ENCODE measurements at regions not wholly inside any gene's neighbourhood (a gene's known extent, or its start where the extent isn't known, plus 50 kb on each side); places are given as distances from the start of the nearest gene placed in this dataset.

DNA sequence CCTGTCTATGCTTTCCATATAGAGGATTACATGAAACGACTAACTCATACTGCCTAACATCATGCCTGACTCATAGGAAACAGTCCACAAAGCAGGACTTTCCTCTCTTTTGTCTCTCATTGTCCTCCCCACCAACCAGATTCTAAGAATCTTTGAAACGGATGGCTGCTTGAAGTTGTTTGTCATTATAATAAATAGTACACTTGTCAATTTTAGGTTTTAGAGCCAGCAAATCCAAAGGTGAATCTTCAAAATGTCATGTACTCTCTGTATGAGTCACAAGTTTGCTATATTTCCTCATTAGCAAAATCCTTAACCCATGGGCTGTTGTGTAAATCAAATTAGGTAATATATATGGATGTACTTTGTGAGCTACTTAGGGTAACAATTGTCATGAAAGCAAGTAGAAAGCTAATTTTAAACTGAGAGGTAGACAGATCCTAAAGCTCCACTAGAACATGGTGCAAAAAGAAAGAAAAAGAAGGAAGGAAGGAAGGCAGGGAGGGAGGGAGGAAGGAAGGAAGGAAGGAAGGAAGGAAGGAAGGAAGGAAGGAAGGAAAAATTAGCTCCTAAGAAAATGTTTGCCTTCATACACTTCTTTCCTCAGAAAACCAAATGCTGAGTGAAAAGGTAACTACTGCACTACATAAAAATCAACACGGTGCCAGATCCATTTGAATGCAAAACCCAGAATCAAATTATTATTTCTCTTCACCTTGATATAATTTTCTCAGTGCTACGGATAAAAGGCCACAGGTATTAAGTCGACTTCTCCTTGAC lies 129.5 kb upstream of the PRMT6 start:
- intact Hi-C loops (cut with DNase I), result no loop called here
- ATAC-seq, result no peak

DNA sequence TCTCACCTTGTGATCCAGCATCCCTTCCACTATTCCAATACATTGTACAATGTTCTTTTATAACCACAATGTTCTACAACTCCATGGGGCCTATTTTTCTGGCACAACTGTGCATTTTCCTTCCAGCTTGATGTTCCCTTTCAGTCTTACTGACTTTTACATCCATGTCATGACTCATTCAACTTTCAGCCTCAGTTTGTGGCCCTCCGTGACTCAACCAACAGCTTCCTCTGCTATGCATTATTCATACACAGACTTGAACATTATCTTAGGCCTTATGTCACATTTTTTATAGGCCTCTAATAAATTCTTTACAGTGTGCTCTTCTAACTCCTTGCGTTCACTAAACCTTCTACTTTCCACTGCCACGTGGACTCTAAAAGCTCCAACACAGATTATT lies 119.4 kb upstream of the PRMT6 start:
- intact Hi-C loops (cut with DNase I), result no loop called here
- DNase-seq (no peak), ATAC-seq (no peak)

More for the DNA sequence above, 129.5 kb upstream of the PRMT6 start:
- no peak for DNase-seq

DNA sequence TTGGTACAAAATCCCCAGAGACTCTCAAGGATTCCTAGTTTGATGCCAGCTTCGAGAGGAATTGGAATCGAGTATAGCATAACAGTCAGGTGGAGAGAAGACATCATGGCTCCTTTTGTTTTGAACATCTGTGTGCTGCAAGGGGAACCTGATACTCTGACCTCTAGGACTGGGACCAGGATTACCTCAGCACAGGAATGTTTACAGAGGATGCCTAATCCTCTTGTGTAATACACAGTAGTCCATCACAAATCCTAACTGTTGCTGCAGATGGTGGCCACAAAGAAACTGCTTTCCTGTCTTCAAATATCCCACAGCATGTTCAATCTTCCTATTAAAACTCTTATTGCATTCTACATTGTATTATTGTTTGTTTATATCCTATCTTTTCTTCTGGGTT lies 111.8 kb upstream of the PRMT6 start:
- no peak for DNase-seq
- ATAC-seq, result no peak
- intact Hi-C loops (cut with DNase I), result no loop called here

DNA sequence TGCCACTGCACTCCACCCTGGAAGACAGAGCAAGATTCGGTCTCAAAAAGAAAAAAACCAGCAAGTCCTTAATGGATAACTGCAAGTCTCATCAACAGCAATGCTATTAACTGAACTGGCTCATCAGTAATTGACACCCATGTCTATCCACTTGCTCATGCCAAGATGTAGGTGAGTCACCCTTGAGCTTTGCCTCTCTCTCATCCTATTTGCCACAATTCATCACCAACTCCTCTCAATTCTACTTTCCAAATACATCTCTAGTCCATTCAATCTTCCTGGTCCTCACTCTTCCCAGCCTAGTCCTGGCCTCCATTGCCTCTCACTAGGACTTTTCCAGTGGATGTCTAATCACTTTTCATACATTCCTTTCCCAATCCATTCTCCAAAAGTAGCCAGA lies 103.7 kb upstream of the PRMT6 start:
- ATAC-seq (no peak), DNase-seq (no peak)
- intact Hi-C loops (cut with DNase I), result no loop called here

DNA sequence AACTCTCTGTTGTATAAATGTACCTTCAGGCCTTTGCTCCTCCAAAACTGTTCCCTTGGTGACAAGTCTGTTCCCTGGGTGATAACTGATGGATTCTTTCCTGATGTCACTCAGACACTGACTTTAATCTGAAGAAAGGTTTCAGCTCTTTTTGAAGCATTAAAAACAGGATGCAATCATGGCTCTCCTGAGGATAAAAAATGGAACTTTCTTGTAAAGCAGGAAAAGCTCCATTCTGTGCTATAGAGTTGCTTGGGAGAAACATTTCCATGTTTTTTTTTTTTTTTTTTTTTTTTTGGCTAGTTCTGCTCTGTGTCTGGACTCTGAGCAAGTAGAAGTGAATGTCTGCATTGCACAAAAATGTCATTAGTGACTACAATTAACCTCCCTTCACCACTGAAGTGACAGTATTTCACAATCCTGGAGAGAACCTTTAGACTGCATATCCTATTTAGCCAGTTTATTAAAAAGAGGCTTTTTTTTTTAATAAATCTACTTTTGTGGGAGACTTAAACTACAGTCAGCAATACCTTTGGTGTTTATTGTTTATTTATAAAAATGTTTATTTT lies 101.7 kb upstream of the PRMT6 start:
- ATAC-seq, result no peak
- intact Hi-C loops (cut with DNase I), result no loop called here
- no peak for DNase-seq

DNA sequence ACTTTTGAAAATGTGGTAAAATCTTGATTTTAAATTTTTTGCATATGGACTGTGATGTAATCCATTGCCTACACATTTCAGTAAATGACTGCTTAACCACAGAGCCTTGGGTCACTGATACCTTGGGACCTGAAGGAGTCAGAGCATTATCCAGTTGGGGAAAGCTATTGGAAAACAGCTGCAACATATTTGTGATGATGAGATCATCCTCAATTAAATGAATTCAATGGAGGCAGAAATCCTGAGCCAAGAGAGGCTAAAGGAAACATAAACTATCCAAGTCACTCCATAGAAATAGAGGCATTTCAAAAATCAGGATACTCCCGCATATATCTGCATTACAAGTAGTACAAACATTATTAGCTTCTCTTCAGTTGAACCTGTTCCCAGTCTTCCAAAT lies 99.8 kb upstream of the PRMT6 start:
- no peak for ATAC-seq
- intact Hi-C loops (cut with DNase I), result no loop called here

DNA sequence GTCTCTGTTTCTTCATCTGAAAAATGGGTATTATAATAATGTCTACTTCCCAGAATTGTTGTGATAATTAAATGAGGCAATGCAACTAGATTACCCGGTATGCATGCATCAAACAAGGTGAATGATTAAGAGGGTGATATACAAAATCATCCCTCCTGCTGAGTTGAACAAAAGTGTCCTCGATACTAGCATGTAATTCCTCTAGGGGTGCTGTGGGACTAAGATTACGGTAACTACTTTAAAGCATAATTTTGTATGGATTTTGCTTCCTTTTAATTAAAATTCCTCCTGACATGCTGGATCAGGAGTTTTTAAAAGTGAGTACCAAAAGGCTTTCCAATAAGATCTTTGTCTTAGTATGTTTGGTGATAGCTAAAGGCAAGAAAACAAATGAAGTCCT lies 98.7 kb upstream of the PRMT6 start:
- ATAC-seq, result no peak
- intact Hi-C loops (cut with DNase I), result no loop called here

More for the DNA sequence above, 99.8 kb upstream of the PRMT6 start:
- DNase-seq, result no peak

DNA sequence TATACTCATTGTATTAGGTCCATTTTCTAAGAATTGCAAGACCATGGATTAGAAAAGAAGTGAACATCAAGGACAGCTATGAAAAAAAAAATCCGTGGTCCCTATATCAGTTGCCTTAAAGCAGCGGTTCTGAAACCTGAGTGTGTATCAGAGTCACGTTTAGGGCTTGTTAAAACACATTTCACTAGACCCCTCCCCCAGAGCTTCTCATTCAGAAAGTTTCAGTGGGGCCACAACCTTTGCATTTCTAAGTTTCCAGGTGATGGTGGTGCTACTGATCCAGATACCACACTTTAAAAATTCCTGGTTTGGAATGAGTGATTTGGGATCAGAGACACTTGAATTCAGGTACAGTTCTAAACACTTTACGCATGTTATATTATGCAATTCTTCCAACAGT lies 96.1 kb upstream of the PRMT6 start:
- intact Hi-C loops (cut with DNase I), result no loop called here
- ATAC-seq (no peak), DNase-seq (no peak)

More for the DNA sequence above, 98.7 kb upstream of the PRMT6 start:
- DNase-seq, result no peak

DNA sequence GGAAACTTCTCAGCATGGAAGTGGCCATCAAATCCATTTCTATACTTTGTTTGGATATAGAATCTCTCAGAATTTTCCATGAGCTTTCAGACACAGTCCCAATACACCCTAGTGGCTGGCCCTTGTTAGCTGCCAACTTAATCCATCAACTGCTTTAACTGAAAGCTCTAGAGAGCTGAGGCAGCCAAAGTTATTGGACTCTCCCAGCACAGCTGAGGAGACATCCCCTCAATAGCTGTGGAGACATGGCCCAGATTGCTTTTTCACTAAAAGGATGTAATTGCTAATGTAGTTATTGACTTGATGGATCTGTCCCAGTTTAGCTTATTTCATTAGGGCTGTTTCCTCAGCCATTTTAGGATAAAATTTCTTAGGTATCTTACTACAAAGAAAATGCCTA lies 94.8 kb upstream of the PRMT6 start:
- intact Hi-C loops (cut with DNase I), result no loop called here

DNA sequence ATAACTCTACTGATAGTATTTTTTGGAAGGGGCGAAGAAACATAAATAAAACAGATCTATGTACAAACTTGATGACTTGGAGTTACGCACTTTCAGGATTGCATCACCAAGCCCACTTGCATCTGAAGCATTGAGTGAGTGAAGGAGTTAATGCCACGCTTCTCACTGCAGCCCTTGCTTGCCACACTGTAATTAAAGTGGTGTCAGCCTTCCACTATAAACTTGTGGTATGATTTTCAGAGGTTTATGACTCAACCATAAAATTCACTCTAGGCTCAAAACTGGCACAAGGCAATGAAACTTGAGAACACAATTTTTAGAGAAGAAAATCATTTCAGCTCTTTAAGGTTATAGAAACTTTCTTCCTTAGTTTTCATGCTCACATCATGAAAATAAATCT lies 93.9 kb upstream of the PRMT6 start:
- no peak for ATAC-seq
- intact Hi-C loops (cut with DNase I), result no loop called here
- DNase-seq, result no peak

More for the DNA sequence above, 94.8 kb upstream of the PRMT6 start:
- DNase-seq (no peak), ATAC-seq (no peak)

DNA sequence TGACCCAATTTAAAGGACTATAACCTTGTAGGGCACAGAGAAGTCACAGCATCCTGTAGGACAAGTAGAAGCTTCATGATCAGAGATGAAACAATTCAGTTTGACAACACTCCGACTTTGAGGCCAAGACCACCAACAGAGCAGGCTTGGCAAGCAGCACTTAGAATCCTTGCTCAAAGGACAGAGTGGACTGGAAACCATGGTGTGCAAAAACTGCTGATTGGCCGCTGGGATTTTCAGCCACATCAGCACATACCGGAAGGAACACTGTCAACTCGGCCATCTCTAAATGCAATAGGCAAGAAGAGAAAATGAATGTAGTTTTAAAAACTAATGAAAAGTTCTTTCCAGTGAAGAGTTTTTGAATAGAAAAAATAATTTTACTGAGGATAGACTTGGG lies 92.0 kb upstream of the PRMT6 start:
- intact Hi-C loops (cut with DNase I), result no loop called here
- no peak for ATAC-seq
- no peak for DNase-seq

DNA sequence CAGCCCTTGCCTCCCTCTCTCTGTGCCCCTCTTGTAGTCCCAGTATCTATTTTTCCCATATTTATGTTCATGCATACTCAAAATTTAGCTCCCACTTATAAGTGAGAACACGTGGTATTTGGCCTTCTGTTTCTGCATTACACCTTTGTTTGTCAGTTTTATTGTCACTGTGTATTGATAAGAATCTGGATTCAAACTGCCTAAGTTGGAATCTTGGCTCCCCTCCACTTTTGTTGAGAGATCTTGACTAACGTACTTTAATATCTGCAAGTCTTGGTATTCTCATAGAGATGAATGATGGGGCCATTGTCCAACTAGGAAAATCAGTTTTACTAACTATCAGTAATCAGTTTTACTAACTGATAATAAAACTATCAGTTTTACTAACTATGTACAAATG lies 87.8 kb upstream of the PRMT6 start:
- DNase-seq, result no peak
- intact Hi-C loops (cut with DNase I), result no loop called here
- no peak for ATAC-seq

DNA sequence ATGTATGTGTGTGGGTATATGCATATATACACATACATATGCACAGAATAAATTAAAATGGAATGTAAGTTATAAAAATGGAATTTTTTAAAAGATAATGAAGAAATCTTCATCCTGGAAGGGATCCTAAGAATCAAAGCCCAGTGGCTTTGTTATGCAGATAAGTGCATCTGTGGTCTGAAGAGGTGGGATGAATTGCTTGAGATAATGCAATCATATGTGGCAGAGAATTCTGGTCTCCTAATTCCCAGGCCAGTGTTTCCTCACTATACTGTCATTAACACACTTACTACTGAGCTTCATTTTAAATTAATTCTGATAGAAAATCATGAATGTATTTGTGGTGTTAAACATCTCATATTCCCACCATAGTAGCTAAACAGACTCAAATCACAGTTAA lies 86.7 kb upstream of the PRMT6 start:
- ATAC-seq (no peak), DNase-seq (no peak)
- intact Hi-C loops (cut with DNase I), result no loop called here

DNA sequence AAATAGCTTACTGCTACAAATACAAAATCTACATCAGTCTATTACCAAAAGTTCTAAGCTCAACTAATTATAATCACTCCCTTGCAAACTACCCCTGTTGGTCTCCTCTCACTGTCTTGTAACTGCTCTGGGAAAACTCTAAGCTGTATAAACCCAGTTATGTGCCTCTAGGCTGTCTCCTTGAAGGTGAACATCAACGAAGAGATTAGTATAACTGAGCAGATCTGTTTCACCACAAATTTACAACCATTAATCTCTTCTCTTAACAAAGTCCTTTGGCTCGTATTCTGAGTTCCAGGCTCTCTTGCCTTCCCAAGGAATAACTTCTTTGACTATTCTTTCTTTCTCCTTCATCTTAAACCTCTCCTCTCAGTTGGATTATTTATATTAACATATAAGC lies 84.4 kb upstream of the PRMT6 start:
- no peak for ATAC-seq
- intact Hi-C loops (cut with DNase I), result no loop called here
- DNase-seq, result no peak

DNA sequence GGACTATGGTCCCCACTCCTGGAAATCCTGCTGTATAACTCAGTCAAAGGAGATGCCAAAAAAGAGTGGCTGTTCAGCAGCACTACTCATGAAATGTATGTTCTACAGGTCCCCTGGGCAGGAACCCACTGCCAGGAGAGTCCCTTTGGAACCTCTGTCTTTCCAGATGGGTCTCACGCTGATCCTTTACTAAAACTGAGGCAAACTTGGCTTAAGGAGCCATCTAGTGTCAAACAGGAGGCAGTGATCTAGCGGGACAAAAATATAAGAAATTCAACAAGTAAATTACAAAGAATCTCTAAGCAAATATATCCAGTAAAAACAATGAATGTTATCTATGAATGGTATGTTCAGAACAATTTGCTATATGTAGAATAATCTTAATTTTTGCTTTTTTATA lies 80.5 kb upstream of the PRMT6 start:
- intact Hi-C loops (cut with DNase I), result no loop called here
- no peak for ATAC-seq
- DNase-seq, result no peak

DNA sequence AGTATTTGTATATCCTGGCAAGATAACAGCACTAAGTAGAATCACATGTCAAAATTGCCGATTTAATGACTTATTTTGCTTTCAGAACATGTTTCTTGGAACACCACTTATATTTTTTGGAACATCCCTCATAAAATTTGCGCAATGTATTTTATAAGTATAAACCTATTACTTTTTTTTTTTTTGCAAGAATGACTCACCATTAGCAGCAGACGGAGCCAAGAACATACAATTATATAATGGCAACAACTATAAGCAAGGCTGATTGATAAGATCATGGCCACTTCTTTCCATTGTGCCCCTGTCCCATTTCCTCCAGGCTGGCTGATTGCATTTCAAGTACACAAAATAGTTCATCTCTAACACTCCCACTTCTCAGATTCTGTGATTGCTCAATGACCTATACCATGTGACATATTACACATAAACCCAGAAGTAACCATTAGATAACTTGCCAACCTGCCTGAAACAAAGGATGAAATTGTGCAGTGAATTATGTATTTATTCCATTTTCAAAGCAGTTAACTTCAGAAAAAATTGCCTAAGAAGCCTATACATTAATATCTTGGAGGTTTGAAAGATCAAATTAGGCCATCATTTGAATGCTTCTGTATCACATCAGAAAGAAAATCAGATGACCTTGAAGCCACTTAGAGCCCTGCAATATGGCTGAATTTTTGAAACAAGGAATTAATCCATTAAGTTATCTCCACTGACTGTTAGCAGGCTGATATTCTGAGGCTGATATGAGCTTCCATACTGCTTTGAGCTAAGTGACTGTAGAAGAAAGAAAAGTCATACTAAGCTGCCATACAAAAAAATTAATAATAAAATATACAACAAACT lies 77.8 kb upstream of the PRMT6 start:
- intact Hi-C loops (cut with DNase I), result no loop called here
- DNase-seq (no peak), ATAC-seq (no peak)

DNA sequence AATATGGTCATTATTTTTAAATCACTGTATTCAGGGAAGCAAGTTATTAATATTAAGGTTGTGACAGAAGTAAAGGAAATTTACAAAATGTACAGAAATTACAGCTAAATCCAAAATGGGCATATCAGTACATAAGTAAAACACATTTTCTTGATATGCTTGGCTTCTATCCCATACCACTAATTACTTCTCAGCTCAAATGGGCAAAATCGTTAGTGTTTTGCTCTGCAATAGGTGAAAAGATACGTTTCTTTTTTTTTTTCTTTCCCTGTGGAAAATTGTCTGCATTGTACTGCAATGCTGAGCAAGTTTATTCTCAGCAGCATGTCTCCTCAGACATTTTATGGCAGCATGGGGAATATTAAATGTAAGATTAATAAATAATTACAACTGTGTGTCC lies 77.1 kb upstream of the PRMT6 start:
- ATAC-seq, result no peak
- no peak for DNase-seq
- intact Hi-C loops (cut with DNase I), result no loop called here

DNA sequence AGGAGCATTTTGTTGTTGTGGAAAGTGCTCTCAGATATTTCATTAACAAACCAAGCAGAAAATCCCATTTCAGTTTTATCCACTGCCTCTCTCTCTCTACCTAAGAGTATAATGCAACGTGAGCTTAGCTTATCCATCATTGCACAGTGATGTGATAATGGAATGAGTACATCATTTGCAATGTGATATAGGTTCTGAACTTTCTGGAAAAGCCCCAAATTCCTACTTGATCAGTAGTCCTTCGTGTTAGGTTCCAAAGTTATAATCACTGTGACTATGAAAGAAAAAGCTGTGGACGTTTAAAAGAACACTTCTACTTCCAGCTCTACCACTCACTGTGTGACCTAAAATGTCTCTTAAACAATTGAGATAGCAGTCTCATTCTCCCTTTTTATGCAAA lies 76.4 kb upstream of the PRMT6 start:
- ATAC-seq, result no peak
- intact Hi-C loops (cut with DNase I), result no loop called here
- no peak for DNase-seq

DNA sequence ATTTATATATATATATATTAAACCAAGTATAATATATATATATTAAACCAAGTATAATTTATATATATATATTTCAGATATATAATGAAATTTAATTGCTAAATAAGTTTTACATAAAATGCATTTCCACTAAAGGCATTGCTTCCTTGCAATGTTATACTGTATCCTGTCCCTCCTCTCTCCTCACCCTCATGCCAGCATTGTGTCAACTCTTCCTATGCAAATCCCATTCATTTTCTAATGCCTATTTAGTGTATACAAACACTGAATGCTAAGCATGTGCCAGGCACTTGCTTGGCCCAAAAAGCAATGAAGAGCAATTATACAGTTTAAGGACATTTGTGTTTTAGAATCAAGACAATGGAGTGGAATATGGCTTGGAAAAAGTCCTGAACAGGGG lies 71.7 kb upstream of the PRMT6 start:
- no peak for DNase-seq
- intact Hi-C loops (cut with DNase I), result no loop called here
- ATAC-seq, result no peak

DNA sequence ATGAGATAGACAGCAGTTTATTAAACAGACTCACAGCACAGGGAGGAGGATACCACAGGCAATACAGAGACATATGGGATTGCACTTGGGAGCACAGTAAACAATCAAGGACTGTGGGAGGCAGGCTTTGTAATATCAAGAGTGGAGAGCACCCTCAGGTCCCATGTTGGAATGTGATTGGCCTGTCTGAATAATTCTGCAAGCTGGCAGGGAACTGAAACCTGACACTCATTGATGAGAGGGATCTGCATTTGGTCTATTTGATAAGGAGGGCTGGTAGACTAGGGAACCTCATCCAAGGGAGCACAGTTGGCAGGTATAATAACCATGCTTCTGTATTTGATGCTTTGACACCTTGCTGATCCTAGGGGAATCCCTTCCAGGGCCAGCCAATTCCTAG lies 69.9 kb upstream of the PRMT6 start:
- intact Hi-C loops (cut with DNase I), result no loop called here
- no peak for DNase-seq
- no peak for ATAC-seq

DNA sequence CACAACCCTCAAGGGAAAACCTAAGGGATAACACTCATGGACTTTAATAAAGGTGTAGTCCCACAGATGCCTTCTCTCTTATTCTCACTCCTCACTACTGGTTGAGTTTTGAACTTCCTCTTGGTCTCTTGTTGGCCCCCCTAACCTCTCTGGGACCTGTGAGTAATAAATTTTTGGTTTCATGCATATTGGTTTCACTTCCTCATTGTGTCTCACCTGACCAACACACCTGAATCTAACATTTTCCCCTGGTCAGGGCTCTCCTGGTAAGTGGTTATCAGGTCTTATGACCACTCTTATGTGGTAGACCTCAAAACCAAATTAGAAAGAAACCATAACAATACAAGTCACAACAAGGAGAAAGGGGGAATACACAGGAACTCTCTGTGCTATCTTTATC lies 60.5 kb upstream of the PRMT6 start:
- ATAC-seq, result no peak
- DNase-seq, result no peak
- intact Hi-C loops (cut with DNase I), result no loop called here

Data from left cardiac atrium (tissue), 4 donors.